Mammary epithelial cell (primary cell): ENCODE measurements at regions not wholly inside any gene's neighbourhood (a gene's known extent, or its start where the extent isn't known, plus 50 kb on each side); places are given as distances from the start of the nearest gene placed in this dataset.

ENCODE experiments used
- EZH2 ChIP-seq: IDR thresholded peaks from 2 replicates; pipeline ENCODE4 v1.6.1; 2012; ENCODE audit warnings: low read length, inconsistent platforms, borderline replicate concordance
- TF ChIP-seq, protein P1 (sequence below), 2 donors: IDR thresholded peaks in 1 of 2; conservative IDR thresholded peaks in 1 of 2; 2 replicates each; pipeline ENCODE4 v1.5.1; 2011 to 2012; ENCODE audit warnings: inconsistent platforms in 2 of 2, low read length in 2 of 2, mild to moderate bottlenecking in 2 of 2, control low read depth in 1 of 2, low read depth in 1 of 2; ENCODE audit not compliant: insufficient read depth in 1 of 2; ENCODE audit errors: extremely low read depth in 1 of 2

DNA sequence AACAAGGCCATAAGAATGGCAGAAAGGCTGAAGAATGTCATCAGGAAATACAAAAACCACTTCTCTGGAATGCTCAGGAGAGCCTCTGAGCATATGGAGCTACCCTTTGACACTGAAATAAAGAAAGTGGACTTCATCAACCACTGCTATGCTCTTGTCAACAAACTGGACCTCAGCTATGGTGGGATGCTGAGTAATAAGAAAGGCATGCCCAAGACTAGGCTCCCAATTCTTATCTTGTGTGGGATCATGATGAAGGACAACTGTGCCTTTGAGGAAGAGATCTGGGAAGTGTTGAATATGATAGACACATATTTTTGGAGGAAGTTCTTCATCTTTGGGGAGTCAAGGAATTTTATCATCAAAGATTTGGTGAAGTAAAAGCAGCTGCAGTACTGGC is 86.9 kb upstream of the MAGEB16 start:
- TF ChIP-seq, protein P1, sequence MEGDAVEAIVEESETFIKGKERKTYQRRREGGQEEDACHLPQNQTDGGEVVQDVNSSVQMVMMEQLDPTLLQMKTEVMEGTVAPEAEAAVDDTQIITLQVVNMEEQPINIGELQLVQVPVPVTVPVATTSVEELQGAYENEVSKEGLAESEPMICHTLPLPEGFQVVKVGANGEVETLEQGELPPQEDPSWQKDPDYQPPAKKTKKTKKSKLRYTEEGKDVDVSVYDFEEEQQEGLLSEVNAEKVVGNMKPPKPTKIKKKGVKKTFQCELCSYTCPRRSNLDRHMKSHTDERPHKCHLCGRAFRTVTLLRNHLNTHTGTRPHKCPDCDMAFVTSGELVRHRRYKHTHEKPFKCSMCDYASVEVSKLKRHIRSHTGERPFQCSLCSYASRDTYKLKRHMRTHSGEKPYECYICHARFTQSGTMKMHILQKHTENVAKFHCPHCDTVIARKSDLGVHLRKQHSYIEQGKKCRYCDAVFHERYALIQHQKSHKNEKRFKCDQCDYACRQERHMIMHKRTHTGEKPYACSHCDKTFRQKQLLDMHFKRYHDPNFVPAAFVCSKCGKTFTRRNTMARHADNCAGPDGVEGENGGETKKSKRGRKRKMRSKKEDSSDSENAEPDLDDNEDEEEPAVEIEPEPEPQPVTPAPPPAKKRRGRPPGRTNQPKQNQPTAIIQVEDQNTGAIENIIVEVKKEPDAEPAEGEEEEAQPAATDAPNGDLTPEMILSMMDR (conservative IDR thresholded peaks at IDR 0.05 in 1 of 2, IDR thresholded peaks at IDR 0.05 in 1 of 2; ENCODE audit: extremely low read depth in 1 of 2, insufficient read depth in 1 of 2, low read depth in 1 of 2, low read length in 2 of 2), result no peak
- TF ChIP-seq EZH2, result no peak
